ENCODE measurements at regions not wholly inside any gene's neighbourhood (a gene's known extent, or its start where the extent isn't known, plus 50 kb on each side); places are given as distances from the start of the nearest gene placed in this dataset.

- no peak for DNase-seq
Measured at GRCh38 chr2:60318544-60318943, 234.9 kb downstream of the BCL11A start.

GRCh38 chr2:60317844-60318243 lies 235.6 kb downstream of the BCL11A start:
- no peak for DNase-seq

- no peak for DNase-seq
Measured at GRCh38 chr2:60317034-60317386, 236.4 kb downstream of the BCL11A start.

GRCh38 chr2:60316381-60317033 lies 236.9 kb downstream of the BCL11A start:
- DNase-seq: no peak

DNA sequence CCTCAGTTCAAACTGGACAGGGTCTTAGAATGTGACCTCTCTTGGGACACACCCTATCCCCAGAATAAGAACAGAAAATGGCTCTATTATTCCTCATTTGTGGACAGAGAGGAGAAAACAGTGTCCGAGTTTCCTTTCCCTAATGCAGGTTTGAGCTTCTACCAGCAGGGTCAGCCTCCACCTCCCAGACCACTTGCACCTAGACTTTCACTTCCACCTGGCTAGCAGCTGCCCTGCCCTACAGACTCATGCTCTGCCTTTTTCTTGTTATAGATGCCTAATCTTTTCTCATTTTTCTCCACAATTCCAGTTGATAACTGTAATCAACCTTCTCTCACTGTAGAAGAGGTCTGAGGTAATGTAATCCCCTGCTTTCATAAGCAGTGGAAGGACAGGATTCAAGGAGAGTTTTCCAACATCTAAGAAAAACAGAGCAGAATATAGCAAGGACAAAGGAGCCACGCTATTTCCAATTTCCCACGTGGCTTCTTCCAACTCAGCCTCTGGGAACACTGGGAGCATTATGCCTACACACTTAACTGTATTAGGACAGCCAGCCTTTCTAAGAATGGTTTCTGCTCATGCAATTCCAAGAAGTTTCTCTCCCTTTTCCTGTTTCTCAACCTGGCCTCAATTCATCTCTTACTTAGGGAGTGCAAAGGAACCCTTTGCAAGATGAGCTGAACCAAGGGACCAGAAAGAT lies 239.8 kb downstream of the BCL11A start:
- no peak for DNase-seq

GRCh38 chr2:60312618-60313017 lies 240.8 kb downstream of the BCL11A start:
- DNase-seq: no peak

GRCh38 chr2:60311524-60311923 lies 241.9 kb downstream of the BCL11A start:
- no peak for DNase-seq

- DNase-seq: no peak
Measured at GRCh38 chr2:60309941-60310660, 243.4 kb downstream of the BCL11A start.

DNA sequence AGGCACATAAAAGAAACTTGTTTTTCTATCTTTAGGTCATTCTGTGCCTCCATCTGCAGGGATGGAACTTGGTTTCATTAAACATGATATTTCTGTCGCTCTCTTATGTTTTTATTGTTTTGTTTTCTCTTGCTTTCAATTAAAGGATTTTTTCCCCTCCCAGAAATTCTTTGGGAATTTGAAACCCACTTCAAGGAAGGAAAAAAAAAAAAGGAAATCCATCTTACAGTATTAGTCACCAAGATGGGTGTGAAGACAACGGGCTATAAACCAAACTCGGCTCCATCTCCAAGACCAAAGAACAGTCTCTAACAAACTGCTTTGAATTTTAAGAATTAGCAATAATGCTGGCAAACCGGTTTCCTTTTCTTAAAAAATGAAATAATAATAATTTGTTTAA lies 244.1 kb downstream of the BCL11A start:
- DNase-seq: no peak

GRCh38 chr2:60306267-60306861 lies 247.1 kb downstream of the BCL11A start:
- DNase-seq: no peak

- DNase-seq: no peak
Measured at GRCh38 chr2:60303680-60304079, 249.8 kb downstream of the BCL11A start.

GRCh38 chr2:60302377-60303126 lies 250.9 kb downstream of the BCL11A start:
- DNase-seq: no peak

GRCh38 chr2:60301726-60302125 lies 251.7 kb downstream of the BCL11A start:
- no peak for DNase-seq

GRCh38 chr2:60299179-60299578 lies 254.3 kb downstream of the BCL11A start:
- DNase-seq: no peak

DNA sequence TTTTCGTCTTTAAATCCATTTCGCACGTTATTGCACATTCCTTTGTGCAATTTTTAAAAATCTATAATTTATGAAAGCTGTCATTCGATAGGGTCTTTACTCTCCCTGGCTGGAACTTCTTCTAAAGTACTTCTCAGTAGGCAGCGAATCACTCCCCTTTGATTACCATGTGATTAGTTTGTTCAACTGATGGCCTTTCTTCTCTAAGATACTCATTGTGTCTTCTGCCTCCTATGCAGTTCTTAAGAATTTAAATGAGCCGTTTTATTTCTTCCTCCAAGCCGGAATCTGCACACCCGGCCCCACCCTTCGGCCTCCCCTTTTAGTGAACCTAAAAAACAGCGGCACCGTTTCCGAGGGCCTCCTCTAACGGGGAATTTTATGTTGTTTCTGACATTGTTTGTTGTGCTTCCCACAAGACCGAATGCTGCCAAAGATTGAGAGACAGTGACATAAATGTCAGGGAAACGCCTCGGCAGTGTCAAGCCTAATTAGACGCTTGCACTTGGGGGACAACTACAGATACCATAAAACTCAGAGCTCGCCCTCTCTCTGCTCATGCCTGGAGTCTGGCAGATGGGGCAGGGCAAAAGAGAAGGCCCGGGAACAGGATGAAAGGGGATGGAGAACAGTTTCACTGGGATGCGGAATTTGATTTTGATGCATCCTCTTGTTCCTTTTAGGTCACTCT lies 255.3 kb downstream of the BCL11A start:
- DNase-seq: no peak

DNA sequence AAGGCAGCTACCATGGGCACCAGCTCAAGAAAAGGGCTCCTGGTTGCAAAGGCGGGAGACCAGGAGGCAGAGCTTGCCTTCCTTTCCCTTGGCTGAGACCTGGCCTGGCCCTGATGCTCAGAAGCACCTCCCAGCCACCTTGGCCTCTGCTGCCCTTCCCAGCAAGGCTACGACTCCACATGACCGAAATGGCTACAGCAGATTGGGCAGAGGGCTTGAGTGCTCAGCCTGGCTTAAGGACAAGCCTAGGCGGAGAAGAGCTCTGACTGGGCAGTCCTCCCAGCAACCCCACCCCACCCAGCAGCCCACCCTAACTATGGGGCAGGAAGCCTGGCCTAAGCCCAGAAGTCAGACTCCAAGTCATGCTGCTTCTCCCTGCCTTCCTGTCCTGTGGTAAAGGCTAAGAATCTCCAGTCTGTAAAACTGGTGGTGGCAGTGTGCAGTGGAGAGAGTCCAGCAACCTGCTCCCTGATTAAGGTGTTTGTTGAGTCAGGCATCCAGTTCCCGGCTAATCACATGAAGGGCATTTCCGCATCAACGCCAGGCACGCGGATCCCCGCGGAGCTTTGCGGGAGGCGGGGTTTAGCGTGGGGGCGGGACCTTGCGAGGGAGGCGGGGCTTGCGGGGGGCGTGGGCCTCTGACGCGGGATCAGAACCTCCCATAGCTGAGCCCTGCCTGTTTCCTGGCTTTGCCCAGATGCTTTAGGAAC lies 256.0 kb downstream of the BCL11A start:
- no peak for DNase-seq

DNA sequence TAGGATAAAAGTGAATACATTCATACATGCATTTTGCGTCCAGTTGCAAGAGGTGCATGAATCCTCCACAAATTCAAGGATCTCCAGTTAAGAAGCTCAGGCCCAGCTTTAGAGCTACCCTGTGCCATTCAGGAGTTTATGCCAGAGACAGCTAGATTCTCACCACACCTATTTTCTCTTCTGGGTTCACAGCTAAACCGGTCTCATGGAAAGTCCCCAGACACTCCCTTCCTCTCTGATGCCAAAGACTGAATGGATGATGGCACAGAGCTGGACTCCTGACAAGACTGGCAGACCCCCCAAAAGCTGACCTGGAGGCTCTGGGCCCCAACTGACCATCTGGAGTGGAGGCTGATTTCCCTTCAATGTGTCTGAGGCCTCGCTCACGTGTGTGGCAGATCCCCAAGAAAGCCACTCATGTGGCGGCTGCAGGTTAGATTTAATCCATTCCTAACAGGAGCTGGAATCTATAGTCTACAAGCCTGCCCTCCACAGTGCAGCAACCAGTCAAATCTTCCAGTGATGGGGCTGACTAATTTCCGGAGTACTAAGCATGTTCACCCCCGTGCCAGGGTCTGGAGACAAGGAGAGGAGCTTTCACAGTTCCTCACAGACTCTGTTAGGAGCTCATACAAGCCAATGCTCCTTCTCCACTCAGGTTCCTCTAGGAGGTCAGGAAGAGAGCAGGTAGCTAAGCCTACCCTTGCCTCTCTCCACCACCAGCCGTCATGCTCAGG lies 257.1 kb downstream of the BCL11A start:
- DNase-seq: no peak

DNA sequence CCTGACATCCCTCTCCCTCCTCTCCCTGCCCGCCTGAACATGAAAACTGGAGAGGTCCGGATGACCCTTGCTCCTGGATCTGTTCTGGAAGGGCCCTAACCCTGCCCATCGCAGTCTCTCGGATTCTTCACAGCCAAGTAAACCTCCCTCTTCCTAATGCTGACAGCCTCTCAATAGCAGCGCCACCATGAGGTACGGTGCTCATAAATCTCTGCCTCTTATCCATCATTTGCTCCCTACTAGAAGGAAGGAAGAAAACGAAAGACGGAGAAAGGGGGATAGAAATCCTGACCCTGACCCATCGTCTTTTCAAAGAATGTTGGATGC lies 257.9 kb downstream of the BCL11A start:
- no peak for DNase-seq

DNA sequence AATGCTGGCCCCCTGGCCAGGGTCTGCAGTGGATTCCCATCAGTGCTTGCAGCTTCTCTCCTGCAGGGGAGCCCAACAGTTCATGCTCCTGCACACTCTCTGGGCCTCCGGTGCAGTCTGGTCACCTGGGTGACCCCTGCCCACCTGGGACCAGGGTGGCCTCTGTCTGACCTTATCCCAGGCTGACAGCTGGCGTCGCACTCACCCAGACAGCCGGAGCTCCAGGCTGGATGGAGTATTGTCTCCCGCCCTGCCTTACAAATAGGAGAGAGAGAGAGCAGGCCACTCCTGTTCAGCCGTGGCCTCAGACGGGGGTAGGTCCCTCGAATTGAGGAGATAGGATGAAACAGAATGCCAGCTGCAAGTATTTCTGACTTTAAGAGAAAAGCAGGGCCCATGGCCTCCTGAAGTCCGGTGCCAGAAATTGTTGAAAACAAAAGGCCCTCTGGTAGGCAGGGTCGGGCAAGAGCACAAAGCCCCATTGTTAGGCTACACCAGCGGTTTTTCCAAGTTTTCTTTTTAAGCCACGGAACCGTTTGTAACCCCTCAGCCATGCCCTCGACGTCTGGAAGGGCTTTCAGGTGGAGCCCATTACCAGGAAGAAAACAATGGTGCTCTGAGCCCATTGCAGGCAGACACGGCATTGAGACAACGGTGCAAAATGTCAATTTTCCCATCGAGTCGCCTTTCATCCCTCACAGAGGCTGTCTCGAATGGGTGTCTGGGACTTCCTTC lies 258.4 kb downstream of the BCL11A start:
- DNase-seq: no peak

DNA sequence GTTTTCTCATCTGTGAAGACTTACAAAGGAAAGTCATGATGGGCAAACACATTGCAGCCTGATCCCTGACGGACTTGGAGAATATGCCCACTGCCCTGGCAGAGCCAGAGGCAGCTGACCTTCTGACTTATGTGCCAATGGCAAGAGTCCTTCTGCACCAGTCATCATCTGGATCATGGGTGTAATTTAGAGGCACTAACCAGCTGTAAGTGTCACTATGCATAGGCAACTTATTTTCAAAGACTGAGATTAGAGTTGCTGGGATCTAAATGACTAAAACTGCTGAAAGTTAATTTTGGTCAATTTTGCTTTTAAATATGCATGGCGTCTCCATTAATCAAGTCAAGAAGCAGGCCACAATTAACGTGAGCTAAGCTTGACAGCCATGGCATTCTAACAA lies 261.2 kb downstream of the BCL11A start:
- no peak for DNase-seq

DNA sequence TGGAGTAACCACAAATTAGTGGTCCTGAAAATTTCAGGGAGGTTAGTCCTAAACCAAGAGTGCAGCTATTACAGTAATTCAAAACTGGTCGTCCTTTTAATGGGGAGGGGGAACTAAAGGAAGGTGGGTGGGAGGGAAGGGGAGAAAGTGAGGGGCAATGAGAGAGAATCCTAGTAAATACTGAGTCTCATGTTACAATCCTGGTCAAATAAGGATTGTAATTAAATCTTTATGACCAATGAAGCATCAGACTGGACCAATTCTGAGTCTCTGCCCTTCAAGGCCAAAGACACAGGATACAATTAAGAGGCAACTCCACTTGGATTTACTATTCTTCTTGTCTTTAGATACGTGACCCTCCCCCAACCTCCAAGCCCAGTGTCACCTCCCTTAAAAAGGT lies 262.9 kb downstream of the BCL11A start:
- no peak for DNase-seq
